NT2/D1 (cell line): ENCODE measurements at regions not wholly inside any gene's neighbourhood (a gene's known extent, or its start where the extent isn't known, plus 50 kb on each side); places are given as distances from the start of the nearest gene placed in this dataset.

ENCODE experiments used
- SUZ12 ChIP-seq: IDR thresholded peaks from 2 replicates; pipeline ENCODE4 v1.6.1; 2011; ENCODE audit not compliant: insufficient read length, insufficient read depth; ENCODE audit errors: extremely low read depth
- YY1 ChIP-seq: IDR thresholded peaks from 2 replicates; pipeline ENCODE4 v1.6.1; 2011; ENCODE audit not compliant: insufficient read length, insufficient read depth
- ZNF274 ChIP-seq: IDR thresholded peaks from 2 replicates; pipeline ENCODE4 v1.6.1; 2011; ENCODE audit warnings: mild to moderate bottlenecking, low read depth, low read length

- TF ChIP-seq ZNF274 (no peak), SUZ12 (no peak), YY1 (no peak)
Measured at GRCh38 chr12:118480235-118480634, 103.9 kb downstream of the SUDS3 start.
